ENCODE measurements at regions not wholly inside any gene's neighbourhood (a gene's known extent, or its start where the extent isn't known, plus 50 kb on each side); places are given as distances from the start of the nearest gene placed in this dataset.
"Not testable (repeated sequence)": the region's sequence is repeated elsewhere in the genome, so short reads cannot be mapped to it uniquely, and the experiment has no call there.

GRCh38 chr2:113386780-113387433 is 50.6 kb upstream of the ZNG1B start:
- not testable (repeated sequence) for DNase-seq

GRCh38 chr2:113379621-113380020 is 57.9 kb upstream of the ZNG1B start:
- DNase-seq = not testable (repeated sequence)

GRCh38 chr2:113376913-113377445 is 60.5 kb upstream of the ZNG1B start:
- no peak for DNase-seq

- DNase-seq = no peak
Observed at GRCh38 chr2:113376253-113376912, 61.1 kb upstream of the ZNG1B start.

GRCh38 chr2:113374857-113375256 is 62.6 kb upstream of the ZNG1B start:
- not testable (repeated sequence) for DNase-seq

- DNase-seq = not testable (repeated sequence)
Observed at GRCh38 chr2:113372258-113372834, 65.1 kb upstream of the ZNG1B start.

GRCh38 chr2:113370478-113371091 is 66.9 kb upstream of the ZNG1B start:
- DNase-seq = peak; percentile 60

GRCh38 chr2:113370030-113370429 is 67.5 kb upstream of the ZNG1B start:
- DNase-seq = no peak

- DNase-seq = not testable (repeated sequence)
Observed at GRCh38 chr2:113368581-113368980, 68.9 kb upstream of the ZNG1B start.

- DNase-seq = not testable (repeated sequence)
Observed at GRCh38 chr2:113366821-113367220, 70.7 kb upstream of the ZNG1B start.

- DNase-seq = not testable (repeated sequence)
Observed at GRCh38 chr2:113365791-113366190, 71.7 kb upstream of the ZNG1B start.

- not testable (repeated sequence) for DNase-seq
Observed at GRCh38 chr2:113365290-113365689, 72.2 kb upstream of the ZNG1B start.

GRCh38 chr2:113361051-113361450 is 76.4 kb upstream of the ZNG1B start:
- no peak for DNase-seq

- DNase-seq = no peak
Observed at GRCh38 chr2:113357071-113357470, 78.3 kb upstream of the PAX8 start.

GRCh38 chr2:113356284-113356683 is 77.6 kb upstream of the PAX8 start:
- not testable (repeated sequence) for DNase-seq

- not testable (repeated sequence) for DNase-seq
Observed at GRCh38 chr2:113355339-113356015, 76.8 kb upstream of the PAX8 start.

GRCh38 chr2:113351375-113352355 is 72.9 kb upstream of the PAX8 start:
- DNase-seq = no peak

- DNase-seq = not testable (repeated sequence)
Observed at GRCh38 chr2:113343800-113344199, 65.1 kb upstream of the PAX8 start.

GRCh38 chr2:113342650-113343049 is 63.9 kb upstream of the PAX8 start:
- DNase-seq = no peak

GRCh38 chr2:113341870-113342253 is 63.1 kb upstream of the PAX8 start:
- not testable (repeated sequence) for DNase-seq

GRCh38 chr2:113341191-113341869 is 62.6 kb upstream of the PAX8 start:
- DNase-seq = no peak

Data from activated naive CD4-positive, alpha-beta T cell treated with anti-CD3 and anti-CD28 coated beads, Interleukin-2, amount 50 U/mL, for 16 hours (primary cell).